Body of pancreas (tissue), 4 donors: ENCODE measurements at regions not wholly inside any gene's neighbourhood (a gene's known extent, or its start where the extent isn't known, plus 50 kb on each side); places are given as distances from the start of the nearest gene placed in this dataset.

Source experiments
- ATAC-seq: fragments of 150-250 bp; one replicate; pipeline ENCODE4 v1.9.1; 2016
- DNase-seq, 4 donors: peaks; one replicate each; pipeline ENCODE4 v3.0.0-alpha.2; 2019
- H3K27ac ChIP-seq, 4 donors: fragments of 200-600 bp; sonication (generic); 1 replicate in 3 of 4; 2 replicates in 1 of 4; pipeline versions ENCODE4 v1.5.1 to v1.6.1; 2016 to 2019; ENCODE audit warnings: mild to moderate bottlenecking in 1 of 4, mixed read lengths in 1 of 4, moderate library complexity in 1 of 4
- H3K27me3 ChIP-seq, 2 donors: fragments of 200-600 bp; sonication (generic); one replicate each; pipeline ENCODE4 v1.6.0; 2016; ENCODE audit warnings: mild to moderate bottlenecking in 1 of 2
- H3K36me3 ChIP-seq, 2 donors: fragments of 200-600 bp; sonication (generic); replicated peaks in 1 of 2; 2 replicates each; pipeline ENCODE4 v1.5.1; 2016; ENCODE audit warnings: low read depth in 2 of 2; ENCODE audit not compliant: insufficient read depth in 1 of 2
- H3K4me1 ChIP-seq: fragments of 200-600 bp; sonication (generic); one replicate; pipeline ENCODE4 v1.6.0; 2016
- H3K4me3 ChIP-seq, 2 donors: fragments of 200-600 bp; sonication (generic); 1 replicate in 1 of 2; 2 replicates in 1 of 2; pipeline ENCODE4 v1.5.1; 2016 to 2019
- H3K9me3 ChIP-seq, 3 donors: fragments of 200-600 bp; sonication (generic); 1 replicate in 2 of 3; 2 replicates in 1 of 3; pipeline ENCODE4 v1.5.1; 2016
- POLR2A ChIP-seq, 3 donors: fragments of 450-650 bp; IDR thresholded peaks; one replicate each; pipeline ENCODE4 v1.6.1; 2016; ENCODE audit warnings: antibody characterized with exemption in 3 of 3, mild to moderate bottlenecking in 2 of 3
- WGBS, 2 donors: methylation state at CpG; one replicate each; pipeline ENCODE4 v1.1.5; 2017; 5-methylcytosine and 5-hydroxymethylcytosine counted together
- intact Hi-C: fragments of 100-400 bp; cut with DNase I; formaldehyde crosslinking; loops from one replicate; pipeline ENCODE4 v1.15.1; 2023
- TF ChIP-seq, protein P1 (sequence below), 7 experiments: fragments of 450-650 bp in 4 of 7; fragments of 200-600 bp in 3 of 7; sonication (generic) in 3 of 7; IDR thresholded peaks; one replicate each; pipeline ENCODE4 v1.5.1; 2016 to 2019; ENCODE audit warnings: antibody characterized with exemption in 7 of 7

DNA sequence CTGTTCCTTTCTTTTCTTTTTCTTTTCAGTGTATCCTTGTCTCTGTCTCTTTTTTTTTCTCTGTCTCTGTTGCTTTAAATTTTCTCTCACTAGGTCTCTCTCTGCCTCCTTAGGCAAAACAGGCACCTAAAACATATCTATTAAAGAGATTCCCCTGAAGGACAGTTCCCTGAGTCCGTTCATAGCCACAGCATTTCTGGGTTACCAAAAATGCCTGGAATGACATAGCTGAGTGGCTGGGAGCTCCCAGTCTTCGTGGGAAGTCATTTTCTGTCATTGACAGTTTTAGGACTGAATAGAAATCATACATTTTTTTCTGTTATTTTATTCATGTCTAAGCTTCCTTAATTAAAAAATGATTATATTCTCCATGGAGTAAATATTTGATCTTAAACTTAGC lies 323.8 kb upstream of the AZI2 start:
- Histone ChIP-seq H3K27ac (no peak overlapping the region), H3K4me3 (no peak overlapping the region), H3K9me3 (no peaks in the 10 kb centered on the region), H3K36me3 (no peaks in the 10 kb centered on the region), H3K27me3 (no peaks in the 10 kb centered on the region), H3K4me1 (peaks cover 11% of the 10 kb centered on the region)
- DNase-seq = no peak
- no peak for ATAC-seq
- intact Hi-C loops = no loop called here
- TF ChIP-seq, protein P1, sequence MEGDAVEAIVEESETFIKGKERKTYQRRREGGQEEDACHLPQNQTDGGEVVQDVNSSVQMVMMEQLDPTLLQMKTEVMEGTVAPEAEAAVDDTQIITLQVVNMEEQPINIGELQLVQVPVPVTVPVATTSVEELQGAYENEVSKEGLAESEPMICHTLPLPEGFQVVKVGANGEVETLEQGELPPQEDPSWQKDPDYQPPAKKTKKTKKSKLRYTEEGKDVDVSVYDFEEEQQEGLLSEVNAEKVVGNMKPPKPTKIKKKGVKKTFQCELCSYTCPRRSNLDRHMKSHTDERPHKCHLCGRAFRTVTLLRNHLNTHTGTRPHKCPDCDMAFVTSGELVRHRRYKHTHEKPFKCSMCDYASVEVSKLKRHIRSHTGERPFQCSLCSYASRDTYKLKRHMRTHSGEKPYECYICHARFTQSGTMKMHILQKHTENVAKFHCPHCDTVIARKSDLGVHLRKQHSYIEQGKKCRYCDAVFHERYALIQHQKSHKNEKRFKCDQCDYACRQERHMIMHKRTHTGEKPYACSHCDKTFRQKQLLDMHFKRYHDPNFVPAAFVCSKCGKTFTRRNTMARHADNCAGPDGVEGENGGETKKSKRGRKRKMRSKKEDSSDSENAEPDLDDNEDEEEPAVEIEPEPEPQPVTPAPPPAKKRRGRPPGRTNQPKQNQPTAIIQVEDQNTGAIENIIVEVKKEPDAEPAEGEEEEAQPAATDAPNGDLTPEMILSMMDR (IDR thresholded peaks at IDR 0.05) = no peak
- TF ChIP-seq POLR2A (IDR thresholded peaks at IDR 0.05) = no peak
- 28 to 33% methylated on average over 2 of the region's 2 CpGs for WGBS, 2 donors

DNA sequence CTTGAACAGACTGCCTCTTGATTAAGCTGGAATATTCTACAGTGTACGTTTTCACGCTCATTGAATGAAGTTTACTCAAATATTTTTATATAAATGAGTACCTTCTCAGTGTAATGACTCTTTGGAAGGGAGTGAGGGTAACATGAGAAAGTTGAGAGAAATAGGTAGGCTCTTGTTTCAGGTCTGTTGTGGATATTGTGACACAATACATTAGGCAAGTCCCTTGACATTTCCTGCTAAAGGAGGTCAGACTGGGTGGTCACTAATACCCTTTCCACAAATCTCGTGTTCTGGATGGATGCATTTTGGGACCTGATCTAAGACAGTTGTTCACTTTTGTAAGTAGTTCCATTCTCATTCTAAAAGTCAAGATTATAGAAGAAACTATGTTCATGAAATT lies 324.8 kb upstream of the AZI2 start:
- Histone ChIP-seq H3K27ac (no peak overlapping the region), H3K4me1 (peaks cover under 1% of the 10 kb centered on the region), H3K36me3 (no peaks in the 10 kb centered on the region), H3K27me3 (no peaks in the 10 kb centered on the region), H3K4me3 (no peak overlapping the region), H3K9me3 (no peaks in the 10 kb centered on the region)
- WGBS, 2 donors = 81 to 87% methylated on average over 3 of the region's 3 CpGs
- TF ChIP-seq, protein P1 (IDR thresholded peaks at IDR 0.05) = no peak
- TF ChIP-seq POLR2A (IDR thresholded peaks at IDR 0.05) = no peak
- DNase-seq (no peak), ATAC-seq (no peak)
- intact Hi-C loops = no loop called here

DNA sequence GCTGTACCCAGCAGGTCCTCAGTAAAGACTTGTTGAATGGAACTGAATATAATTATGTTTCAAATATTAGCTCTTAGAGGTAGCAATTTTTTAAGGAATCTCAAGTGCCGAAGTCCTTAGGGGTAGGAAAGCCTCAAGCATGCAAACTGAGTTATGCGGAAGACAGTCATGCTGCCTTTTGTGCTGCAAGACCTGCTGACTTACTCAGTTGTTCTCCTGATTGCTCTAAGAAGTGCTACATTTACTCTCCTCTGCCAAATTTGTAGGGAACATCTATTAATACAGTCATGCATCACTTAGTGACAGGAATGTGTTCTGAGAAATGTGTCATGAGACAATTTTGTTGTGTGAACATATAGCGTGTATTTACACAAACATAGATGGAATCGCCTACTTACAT lies 325.6 kb upstream of the AZI2 start:
- WGBS, 2 donors = 93 to 95% methylated on average over 4 of the region's 4 CpGs
- intact Hi-C loops = no loop called here
- no peak for DNase-seq
- Histone ChIP-seq H3K36me3 (no peaks in the 10 kb centered on the region), H3K4me3 (no peak overlapping the region), H3K9me3 (no peaks in the 10 kb centered on the region), H3K27ac (no peak overlapping the region), H3K4me1 (no peaks in the 10 kb centered on the region), H3K27me3 (no peaks in the 10 kb centered on the region)
- TF ChIP-seq, protein P1 (IDR thresholded peaks at IDR 0.05) = no peak
- TF ChIP-seq POLR2A (IDR thresholded peaks at IDR 0.05) = no peak
- ATAC-seq = no peak

DNA sequence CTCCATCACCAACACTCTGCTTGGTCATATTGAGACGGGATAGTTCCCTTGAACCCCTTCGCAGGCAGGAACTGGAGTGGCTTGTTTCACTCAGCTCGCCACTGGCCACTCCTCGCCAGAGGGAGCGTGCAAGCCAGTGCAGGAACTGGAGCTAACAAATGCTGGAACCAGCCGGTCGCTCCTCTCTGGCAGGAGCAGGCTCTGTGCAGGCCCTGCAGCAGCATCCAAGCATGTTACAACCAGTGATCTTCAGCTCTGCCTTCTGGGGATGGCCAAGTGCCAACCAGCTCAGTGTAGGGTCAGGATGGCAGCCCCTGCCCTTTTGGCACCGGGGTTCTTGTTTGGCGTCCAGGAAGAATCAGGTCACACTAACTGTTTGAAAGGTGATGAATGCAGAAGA lies 329.0 kb upstream of the AZI2 start:
- no peak for ATAC-seq
- intact Hi-C loops = no loop called here
- Histone ChIP-seq H3K9me3 (no peaks in the 10 kb centered on the region), H3K4me3 (no peak overlapping the region), H3K4me1 (peaks cover 7% of the 10 kb centered on the region), H3K36me3 (no peaks in the 10 kb centered on the region), H3K27me3 (no peaks in the 10 kb centered on the region), H3K27ac (no peak overlapping the region)
- TF ChIP-seq, protein P1 (IDR thresholded peaks at IDR 0.05) = no peak
- TF ChIP-seq POLR2A (IDR thresholded peaks at IDR 0.05) = no peak
- WGBS, 2 donors = 76 to 89% methylated on average over 4 to 9 of the region's 9 CpGs
- peak in 1 of 4 donors; percentile 6 for DNase-seq

DNA sequence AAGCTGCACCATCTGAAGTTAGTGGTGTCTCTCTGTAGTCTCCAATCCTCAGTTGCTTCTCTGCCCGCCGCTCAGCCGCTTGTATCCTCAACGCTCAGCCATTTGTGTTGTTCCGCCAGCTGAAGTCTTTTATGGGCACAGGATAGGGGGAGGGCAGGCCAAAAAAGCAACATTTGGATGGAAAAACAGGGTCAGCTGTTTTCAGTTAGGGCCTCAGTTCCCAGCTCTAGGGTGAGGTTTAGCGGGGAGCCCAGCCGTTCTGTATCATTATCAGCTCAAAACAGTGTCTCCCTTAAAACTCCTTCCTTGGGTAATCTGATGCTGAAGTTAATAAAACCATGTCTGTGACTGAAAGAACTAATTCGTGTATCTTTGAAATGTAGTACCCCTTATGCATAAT lies 329.5 kb upstream of the AZI2 start:
- DNase-seq (no peak), ATAC-seq (no peak)
- intact Hi-C loops = no loop called here
- H3K4me3 ChIP-seq = no peak overlapping the region
- 86 to 90% methylated on average over 8 of the region's 8 CpGs for WGBS, 2 donors
- peaks cover 7% of the 10 kb centered on the region for H3K4me1 ChIP-seq
- no peaks in the 10 kb centered on the region for H3K27me3 ChIP-seq
- H3K27ac ChIP-seq = no peak overlapping the region
- H3K36me3 ChIP-seq = no peaks in the 10 kb centered on the region
- H3K9me3 ChIP-seq = no peaks in the 10 kb centered on the region
- TF ChIP-seq POLR2A (IDR thresholded peaks at IDR 0.05) = no peak
- TF ChIP-seq, protein P1 (IDR thresholded peaks at IDR 0.05) = no peak
